ENCODE measurements at regions not wholly inside any gene's neighbourhood (a gene's known extent, or its start where the extent isn't known, plus 50 kb on each side); places are given as distances from the start of the nearest gene placed in this dataset.

GRCh38 chr11:29317694-29318093, 699.1 kb downstream of the KCNA4 start:
- Histone ChIP-seq H3K4me3 (no peak overlapping the region), H3K9me3 (no peaks in the 10 kb centered on the region), H3K27me3 (no peaks in the 10 kb centered on the region), H3K4me1 (no peaks in the 10 kb centered on the region), H3K36me3 (no peaks in the 10 kb centered on the region), H3K27ac (no peak overlapping the region)
- ATAC-seq (no peak), DNase-seq (no peak)
- intact Hi-C loops (cut with DNase I; ENCODE audit: low total_unique reads) (no loop called here), in situ Hi-C loops (cut with MboI; ENCODE audit: low sequenced_read_pairs in 4 of 4) (no loop called here)
- TF ChIP-seq CTCF (IDR thresholded peaks at IDR 0.05 in 4 of 5, conservative IDR thresholded peaks at IDR 0.05 in 1 of 5) (no peak), POLR2A (IDR thresholded peaks at IDR 0.05) (no peak)

GRCh38 chr11:29315275-29315674, 701.6 kb downstream of the KCNA4 start:
- in situ Hi-C loops (cut with MboI; ENCODE audit: low sequenced_read_pairs in 4 of 4) (no loop called here), intact Hi-C loops (cut with DNase I; ENCODE audit: low total_unique reads) (no loop called here)
- Histone ChIP-seq H3K27me3 (no peaks in the 10 kb centered on the region), H3K4me3 (no peak overlapping the region), H3K27ac (no peak overlapping the region), H3K36me3 (no peaks in the 10 kb centered on the region), H3K9me3 (no peaks in the 10 kb centered on the region), H3K4me1 (no peaks in the 10 kb centered on the region)
- DNase-seq (no peak), ATAC-seq (no peak)
- no peak for TF ChIP-seq POLR2A (IDR thresholded peaks at IDR 0.05)
- no peak for TF ChIP-seq CTCF (IDR thresholded peaks at IDR 0.05 in 4 of 5, conservative IDR thresholded peaks at IDR 0.05 in 1 of 5)

- Histone ChIP-seq H3K9me3 (no peaks in the 10 kb centered on the region), H3K27ac (no peak overlapping the region), H3K27me3 (no peaks in the 10 kb centered on the region), H3K4me3 (no peak overlapping the region), H3K4me1 (no peaks in the 10 kb centered on the region), H3K36me3 (no peaks in the 10 kb centered on the region)
- in situ Hi-C loops (cut with MboI; ENCODE audit: low sequenced_read_pairs in 4 of 4) (no loop called here), intact Hi-C loops (cut with DNase I; ENCODE audit: low total_unique reads) (no loop called here)
- no peak for DNase-seq
- no peak for ATAC-seq
- TF ChIP-seq CTCF (IDR thresholded peaks at IDR 0.05 in 4 of 5, conservative IDR thresholded peaks at IDR 0.05 in 1 of 5): no peak
- TF ChIP-seq POLR2A (IDR thresholded peaks at IDR 0.05): no peak
Observed at GRCh38 chr11:29314211-29314610, 702.6 kb downstream of the KCNA4 start.

- no peak for DNase-seq
- no peaks in the 10 kb centered on the region for H3K27me3 ChIP-seq
- H3K9me3 ChIP-seq: no peaks in the 10 kb centered on the region
- no peak overlapping the region for H3K27ac ChIP-seq
- no peaks in the 10 kb centered on the region for H3K36me3 ChIP-seq
- in situ Hi-C loops (cut with MboI; ENCODE audit: low sequenced_read_pairs in 4 of 4) (no loop called here), intact Hi-C loops (cut with DNase I; ENCODE audit: low total_unique reads) (no loop called here)
- TF ChIP-seq POLR2A (IDR thresholded peaks at IDR 0.05) (no peak), CTCF (IDR thresholded peaks at IDR 0.05 in 4 of 5, conservative IDR thresholded peaks at IDR 0.05 in 1 of 5) (no peak)
- no peaks in the 10 kb centered on the region for H3K4me1 ChIP-seq
- H3K4me3 ChIP-seq: no peak overlapping the region
- no peak for ATAC-seq
Observed at GRCh38 chr11:29312812-29313211, 704.0 kb downstream of the KCNA4 start.

- no peak for ATAC-seq
- TF ChIP-seq POLR2A (IDR thresholded peaks at IDR 0.05) (no peak), CTCF (IDR thresholded peaks at IDR 0.05 in 4 of 5, conservative IDR thresholded peaks at IDR 0.05 in 1 of 5) (no peak)
- DNase-seq: no peak
- H3K4me1 ChIP-seq: no peaks in the 10 kb centered on the region
- no peak overlapping the region for H3K4me3 ChIP-seq
- intact Hi-C loops (cut with DNase I; ENCODE audit: low total_unique reads) (no loop called here), in situ Hi-C loops (cut with MboI; ENCODE audit: low sequenced_read_pairs in 4 of 4) (no loop called here)
- no peaks in the 10 kb centered on the region for H3K27me3 ChIP-seq
- H3K36me3 ChIP-seq: no peaks in the 10 kb centered on the region
- H3K9me3 ChIP-seq: no peaks in the 10 kb centered on the region
- H3K27ac ChIP-seq: no peak overlapping the region
Observed at GRCh38 chr11:29310725-29311342, 706.0 kb downstream of the KCNA4 start.
